Right lobe of liver (tissue), 6 donors: ENCODE measurements at regions not wholly inside any gene's neighbourhood (a gene's known extent, or its start where the extent isn't known, plus 50 kb on each side); places are given as distances from the start of the nearest gene placed in this dataset.

Source experiments
- ATAC-seq, 4 donors: fragments of 200-7000 bp; cut with Tn5 transposase; one replicate each; pipeline ENCODE4 v1.9.1; 2020; ENCODE audit warnings: mild to moderate bottlenecking in 4 of 4, moderate library complexity in 4 of 4
- DNase-seq, 3 donors: peaks; one replicate each; pipeline ENCODE4 v3.0.0-alpha.2; 2020
- H3K27ac ChIP-seq, 3 donors: fragments of 200-600 bp; one replicate each; pipeline ENCODE4 v1.8.0; 2022
- H3K27me3 ChIP-seq, 2 donors: fragments of 200-600 bp; one replicate each; pipeline ENCODE4 v1.8.0; 2022
- H3K36me3 ChIP-seq, 4 donors: fragments of 200-600 bp; sonication (generic) in 1 of 4; one replicate each; pipeline versions ENCODE4 v1.5.1 to v1.8.0; 2017 to 2022; ENCODE audit warnings: control low read depth in 1 of 4
- H3K4me1 ChIP-seq, 4 donors: fragments of 200-600 bp; sonication (generic) in 1 of 4; one replicate each; pipeline versions ENCODE4 v1.5.1 to v1.8.0; 2017 to 2022; ENCODE audit warnings: control low read depth in 1 of 4
- H3K4me3 ChIP-seq, 3 donors: fragments of 200-600 bp; one replicate each; pipeline ENCODE4 v1.8.0; 2022
- H3K9me3 ChIP-seq, 4 donors: fragments of 200-600 bp; sonication (generic) in 1 of 4; one replicate each; pipeline versions ENCODE4 v1.5.1 to v1.8.0; 2017 to 2022; ENCODE audit warnings: control low read depth in 1 of 4
- CTCF ChIP-seq, 4 donors: fragments of 200-600 bp in 3 of 4; fragments of 450-650 bp in 1 of 4; IDR thresholded peaks; one replicate each; pipeline versions ENCODE4 v1.5.1 to v1.8.0; 2016 to 2022; ENCODE audit warnings: antibody characterized with exemption in 4 of 4, mild to moderate bottlenecking in 2 of 4
- POLR2A ChIP-seq: fragments of 450-650 bp; IDR thresholded peaks from one replicate; pipeline ENCODE4 v1.6.1; 2017; ENCODE audit warnings: antibody characterized with exemption, mild to moderate bottlenecking
- WGBS: methylation state at CpG from one replicate; pipeline ENCODE4 v1.1.6; 2018; ENCODE audit warnings: low coverage, low lambda C conversion rate; ENCODE audit not compliant: insufficient coverage; ENCODE audit errors: missing lambda C conversion rate; 5-methylcytosine and 5-hydroxymethylcytosine counted together
- intact Hi-C, 2 donors: fragments of 100-400 bp; cut with DNase I; formaldehyde crosslinking; loops; one replicate each; pipeline versions ENCODE4 v1.11.2 to v1.14.1; 2022
- donor health status: DM: no; HTN: yes; CAD: no.
- donor health status: DM: no; HTN: no; CAD: no.
- donor health status: DM: no; HTN: no; CAD: no.
- donor health status: DM: no; HTN: yes; CAD: no.
- donor health status: DM: no; HTN: yes; CAD: no.

- Histone ChIP-seq H3K36me3 (no peaks in the 10 kb centered on the region), H3K4me3 (no peak overlapping the region), H3K27ac (no peak overlapping the region), H3K4me1 (peaks cover 0 to 11% (median 0%) of the 10 kb centered on the region in 4 donors), H3K9me3 (no peaks in the 10 kb centered on the region), H3K27me3 (no peaks in the 10 kb centered on the region)
- TF ChIP-seq POLR2A (no peak), CTCF (IDR thresholded peaks at IDR 0.05) (no peak)
- no peak for DNase-seq
- 74% methylated on average over 2 of the region's 3 CpGs for WGBS
- no peak for ATAC-seq
- intact Hi-C loops, result no loop called here
These were observed 239.9 kb upstream of the BTBD3 start for GRCh38 chr20:11677836-11678235.

- Histone ChIP-seq H3K36me3 (no peaks in the 10 kb centered on the region), H3K27me3 (no peaks in the 10 kb centered on the region), H3K4me3 (no peak overlapping the region), H3K4me1 (peaks cover 0 to 2% (median 0%) of the 10 kb centered on the region in 4 donors), H3K27ac (no peak overlapping the region), H3K9me3 (no peaks in the 10 kb centered on the region)
- DNase-seq, result no peak
- ATAC-seq, result no peak
- intact Hi-C loops, result no loop called here
- 41% methylated on average over 3 of the region's 3 CpGs for whole genome bisulfite sequencing
- no peak for TF ChIP-seq POLR2A
- no peak for TF ChIP-seq CTCF (IDR thresholded peaks at IDR 0.05)
These were observed 235.4 kb upstream of the BTBD3 start for GRCh38 chr20:11682285-11682684.

- Histone ChIP-seq H3K4me1 (peaks cover 0 to 4% (median 0%) of the 10 kb centered on the region in 4 donors), H3K36me3 (no peaks in the 10 kb centered on the region), H3K4me3 (no peak overlapping the region), H3K27me3 (no peaks in the 10 kb centered on the region), H3K27ac (no peak overlapping the region), H3K9me3 (no peaks in the 10 kb centered on the region)
- intact Hi-C loops, result no loop called here
- TF ChIP-seq POLR2A (no peak), CTCF (IDR thresholded peaks at IDR 0.05) (no peak)
- ATAC-seq (no peak), DNase-seq (no peak)
- WGBS, result 40% methylated on average over 3 of the region's 4 CpGs
These were observed 231.5 kb upstream of the BTBD3 start for GRCh38 chr20:11686195-11686594.

- Histone ChIP-seq H3K9me3 (no peaks in the 10 kb centered on the region), H3K4me3 (peak overlapping the region; percentile 41 to 51 (median 45)), H3K27me3 (no peaks in the 10 kb centered on the region), H3K36me3 (no peaks in the 10 kb centered on the region), H3K4me1 (peaks cover 0 to 4% (median 0%) of the 10 kb centered on the region in 4 donors), H3K27ac (peak overlapping the region in 2 of 3 donors; percentile 40 to 67)
- TF ChIP-seq CTCF (IDR thresholded peaks at IDR 0.05) (no peak), POLR2A (no peak)
- intact Hi-C loops, result no loop called here
- WGBS, result 12% methylated on average over 20 of the region's 42 CpGs
- peak; percentile 69 to 83 (median 76) for ATAC-seq
- peak; percentile 46 to 58 (median 51) for DNase-seq
These were observed 230.7 kb upstream of the BTBD3 start for GRCh38 chr20:11686820-11687543.
